Hepatocyte (in vitro differentiated cells): ENCODE measurements at regions not wholly inside any gene's neighbourhood (a gene's known extent, or its start where the extent isn't known, plus 50 kb on each side); places are given as distances from the start of the nearest gene placed in this dataset.

ENCODE experiments used
- EZH2 ChIP-seq: fragments of 200-600 bp; sonication (generic); IDR thresholded peaks from 2 replicates; pipeline ENCODE4 v1.6.1; 2016; ENCODE audit warnings: antibody characterized with exemption, mild to moderate bottlenecking, borderline replicate concordance
- TF ChIP-seq, protein P1 (sequence below): fragments of 200-600 bp; sonication (generic); IDR thresholded peaks from 2 replicates; pipeline ENCODE4 v1.5.1; 2016; ENCODE audit warnings: antibody characterized with exemption, mild to moderate bottlenecking; ENCODE audit not compliant: poor library complexity

DNA sequence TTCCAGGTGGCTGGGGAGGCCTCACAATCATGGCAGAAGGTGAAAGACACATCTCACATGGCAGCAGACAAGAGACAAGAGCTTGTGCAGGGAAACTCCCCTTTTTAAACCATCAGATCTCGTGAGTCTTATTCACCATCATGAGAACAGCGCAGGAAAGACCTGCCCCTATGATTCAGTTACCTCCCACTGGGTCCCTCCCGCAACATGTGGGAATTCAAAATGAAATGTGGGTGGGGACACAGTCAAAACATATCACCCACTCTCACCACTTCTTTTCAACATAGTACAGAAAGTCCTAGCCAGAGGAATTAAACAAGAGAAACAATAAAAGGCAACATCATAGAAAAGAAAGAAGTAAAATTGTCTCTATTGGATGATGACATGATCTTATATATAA lies 223.4 kb upstream of the SLC24A2 start:
- no peak for TF ChIP-seq EZH2
- TF ChIP-seq, protein P1, sequence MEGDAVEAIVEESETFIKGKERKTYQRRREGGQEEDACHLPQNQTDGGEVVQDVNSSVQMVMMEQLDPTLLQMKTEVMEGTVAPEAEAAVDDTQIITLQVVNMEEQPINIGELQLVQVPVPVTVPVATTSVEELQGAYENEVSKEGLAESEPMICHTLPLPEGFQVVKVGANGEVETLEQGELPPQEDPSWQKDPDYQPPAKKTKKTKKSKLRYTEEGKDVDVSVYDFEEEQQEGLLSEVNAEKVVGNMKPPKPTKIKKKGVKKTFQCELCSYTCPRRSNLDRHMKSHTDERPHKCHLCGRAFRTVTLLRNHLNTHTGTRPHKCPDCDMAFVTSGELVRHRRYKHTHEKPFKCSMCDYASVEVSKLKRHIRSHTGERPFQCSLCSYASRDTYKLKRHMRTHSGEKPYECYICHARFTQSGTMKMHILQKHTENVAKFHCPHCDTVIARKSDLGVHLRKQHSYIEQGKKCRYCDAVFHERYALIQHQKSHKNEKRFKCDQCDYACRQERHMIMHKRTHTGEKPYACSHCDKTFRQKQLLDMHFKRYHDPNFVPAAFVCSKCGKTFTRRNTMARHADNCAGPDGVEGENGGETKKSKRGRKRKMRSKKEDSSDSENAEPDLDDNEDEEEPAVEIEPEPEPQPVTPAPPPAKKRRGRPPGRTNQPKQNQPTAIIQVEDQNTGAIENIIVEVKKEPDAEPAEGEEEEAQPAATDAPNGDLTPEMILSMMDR = no peak
